Activated CD8-positive, alpha-beta memory T cell treated with anti-CD3 and anti-CD28 coated beads, Interleukin-2, amount 10 ng/mL, durations not matched to agents 7 days and 5 days (primary cell): ENCODE measurements at regions not wholly inside any gene's neighbourhood (a gene's known extent, or its start where the extent isn't known, plus 50 kb on each side); places are given as distances from the start of the nearest gene placed in this dataset.
A peak's percentile ranks its signal among the peaks of the same experiment; 100 is the strongest.

ENCODE experiments used
- ATAC-seq: fragments of 150-1000 bp; cut with Tn5 transposase; one replicate; pipeline ENCODE4 v1.10.0; 2021; ENCODE audit warnings: moderate library complexity
- CTCF ChIA-PET: fragments of 350-600 bp; sonication (Branson Sonifier 250); formaldehyde crosslinking; loops from one replicate; lab custom pipeline; 2021; ENCODE audit warnings: antibody characterized with exemption; lab: Charles Lee
- DNase-seq: peaks from one replicate; pipeline ENCODE4 v3.0.0-alpha.2; 2020
- H3K27ac Mint-ChIP-seq: one replicate; pipeline ENCODE4 v1.8.0; 2021; ENCODE audit warnings: mild to moderate bottlenecking, mixed read lengths
- H3K27me3 Mint-ChIP-seq: one replicate; pipeline ENCODE4 v1.8.0; 2021; ENCODE audit warnings: mixed read lengths
- H3K36me3 Mint-ChIP-seq: one replicate; pipeline ENCODE4 v1.8.0; 2021; ENCODE audit warnings: mild to moderate bottlenecking, mixed read lengths
- H3K4me1 Mint-ChIP-seq: one replicate; pipeline ENCODE4 v1.8.0; 2021; ENCODE audit warnings: mixed read lengths
- H3K4me3 Mint-ChIP-seq: one replicate; pipeline ENCODE4 v1.8.0; 2021; ENCODE audit warnings: mild to moderate bottlenecking, moderate library complexity, mixed read lengths
- H3K9me3 Mint-ChIP-seq: one replicate; pipeline ENCODE4 v1.8.0; 2022; ENCODE audit warnings: low read depth, mixed read lengths

DNA sequence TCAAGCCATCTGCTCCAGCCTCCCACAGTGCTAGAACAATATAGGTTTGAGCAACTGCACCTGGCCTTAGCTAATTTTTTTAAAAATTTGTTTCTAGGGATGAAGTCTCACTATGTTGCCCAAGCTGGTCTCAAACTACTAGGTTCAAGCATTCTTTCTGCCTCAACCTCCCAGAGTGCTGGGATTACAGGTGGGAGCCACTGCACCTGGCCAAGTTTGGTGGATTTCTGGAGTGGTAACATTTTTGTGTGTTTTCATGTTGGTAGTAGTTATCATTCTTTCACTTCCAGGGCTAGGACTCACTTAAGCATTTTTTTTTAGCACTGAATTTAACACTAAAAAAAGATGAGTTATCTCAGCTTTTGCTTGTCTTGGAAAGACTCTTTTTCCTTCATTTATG, 328.0 kb upstream of the RGS6 start:
- no peak overlapping the region for H3K4me3 Mint-ChIP-seq
- CTCF ChIA-PET = no interaction called here
- ATAC-seq (no peak), DNase-seq (no peak)
- H3K4me1 Mint-ChIP-seq = peaks cover 31% of the 10 kb centered on the region
- H3K9me3 Mint-ChIP-seq = peaks cover 20% of the 10 kb centered on the region
- H3K36me3 Mint-ChIP-seq = peaks cover 49% of the 10 kb centered on the region
- no peak overlapping the region for H3K27ac Mint-ChIP-seq
- no peaks in the 10 kb centered on the region for H3K27me3 Mint-ChIP-seq

DNA sequence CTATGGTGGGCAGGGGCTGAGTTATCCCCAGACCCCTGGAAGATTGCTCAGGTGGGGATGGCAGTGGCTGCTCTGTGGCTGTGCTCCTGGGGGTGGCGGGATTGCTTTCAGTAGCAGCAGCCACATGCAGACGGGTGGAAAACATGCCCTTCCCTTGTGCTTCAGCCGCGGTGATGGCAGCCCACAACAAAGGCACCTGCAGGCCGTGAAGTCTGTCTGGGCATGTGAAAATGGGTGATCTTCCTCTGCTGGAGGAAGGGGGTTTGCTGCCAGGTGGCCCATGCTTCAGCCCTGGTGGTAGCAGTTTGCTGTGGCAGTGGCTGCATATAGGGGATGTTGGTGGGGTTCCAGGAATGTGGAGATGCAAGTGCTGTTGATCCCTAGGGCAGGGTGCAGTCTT, 326.2 kb upstream of the RGS6 start:
- no peak overlapping the region for H3K4me3 Mint-ChIP-seq
- peaks cover 13% of the 10 kb centered on the region for H3K9me3 Mint-ChIP-seq
- DNase-seq (no peak), ATAC-seq (no peak)
- CTCF ChIA-PET = no interaction called here
- H3K27me3 Mint-ChIP-seq = no peaks in the 10 kb centered on the region
- H3K36me3 Mint-ChIP-seq = peaks cover 33% of the 10 kb centered on the region
- no peak overlapping the region for H3K27ac Mint-ChIP-seq
- H3K4me1 Mint-ChIP-seq = peaks cover 22% of the 10 kb centered on the region

DNA sequence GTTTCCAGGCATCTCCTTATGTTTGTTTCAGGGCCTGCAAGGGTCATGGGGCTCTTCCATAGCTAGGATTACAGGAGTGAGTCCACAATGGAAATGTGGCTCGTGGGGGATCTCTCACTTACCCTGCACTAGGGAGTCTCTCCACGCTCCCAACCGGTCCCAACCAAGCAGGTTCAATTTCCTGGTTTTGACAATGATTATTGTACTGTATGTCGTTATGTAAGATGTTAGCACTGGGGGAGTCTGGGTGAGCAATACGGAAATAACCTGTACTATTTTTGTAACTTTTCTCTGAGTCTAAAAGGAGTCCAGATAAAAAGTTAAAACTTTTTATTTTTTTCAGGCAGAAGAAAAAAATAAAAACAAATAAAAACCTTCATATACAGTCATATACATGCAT, 325.7 kb upstream of the RGS6 start:
- ATAC-seq (no peak), DNase-seq (no peak)
- H3K27ac Mint-ChIP-seq = no peak overlapping the region
- peaks cover 21% of the 10 kb centered on the region for H3K4me1 Mint-ChIP-seq
- no peaks in the 10 kb centered on the region for H3K27me3 Mint-ChIP-seq
- CTCF ChIA-PET = no interaction called here
- peaks cover 13% of the 10 kb centered on the region for H3K9me3 Mint-ChIP-seq
- H3K4me3 Mint-ChIP-seq = no peak overlapping the region
- H3K36me3 Mint-ChIP-seq = peaks cover 30% of the 10 kb centered on the region

DNA sequence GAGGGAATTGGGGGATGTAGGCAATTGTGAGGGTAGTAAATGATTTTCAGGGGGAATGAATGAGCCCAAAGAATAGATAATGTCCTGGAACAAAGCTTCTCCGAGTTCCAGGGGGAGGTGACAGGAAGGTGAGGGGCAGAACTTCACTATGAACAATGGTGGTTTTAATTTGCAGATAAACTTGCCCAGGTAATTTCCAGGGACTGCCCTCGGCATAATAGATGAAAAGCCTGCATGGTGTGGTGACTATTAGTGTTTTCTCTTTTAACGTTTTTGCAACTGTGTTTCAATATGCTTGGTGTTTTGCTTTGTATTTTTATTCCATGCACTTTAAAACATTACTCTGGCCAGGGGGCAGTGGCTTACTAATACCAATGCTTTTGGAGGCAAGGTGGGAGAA, 325.2 kb upstream of the RGS6 start:
- Mint-ChIP-seq H3K4me1 (peaks cover 21% of the 10 kb centered on the region), H3K4me3 (no peak overlapping the region), H3K27me3 (no peaks in the 10 kb centered on the region), H3K27ac (peak overlapping the region; percentile 36), H3K36me3 (peaks cover 26% of the 10 kb centered on the region), H3K9me3 (peaks cover 8% of the 10 kb centered on the region)
- no peak for DNase-seq
- CTCF ChIA-PET = no interaction called here
- no peak for ATAC-seq

DNA sequence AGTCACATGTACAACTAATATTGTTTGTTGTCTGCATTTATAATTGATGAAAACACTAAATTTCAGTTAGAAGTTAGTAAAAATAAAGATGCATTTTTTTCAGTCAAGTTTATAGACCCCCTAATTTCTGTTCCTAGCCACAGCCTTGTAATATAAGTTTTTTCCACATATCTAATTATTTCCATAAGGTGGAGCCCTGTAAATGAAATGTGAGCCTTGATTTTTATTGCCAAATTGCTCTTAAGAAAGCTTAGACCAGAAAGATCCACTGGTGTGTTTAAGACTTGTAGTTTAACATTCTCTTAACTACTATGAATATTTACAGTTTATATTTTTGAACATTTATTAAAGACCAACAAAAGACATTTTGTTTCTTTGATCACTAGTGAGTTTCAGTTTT, 322.1 kb upstream of the RGS6 start:
- peaks cover 2% of the 10 kb centered on the region for H3K9me3 Mint-ChIP-seq
- no peak overlapping the region for H3K27ac Mint-ChIP-seq
- no peak for DNase-seq
- no peaks in the 10 kb centered on the region for H3K27me3 Mint-ChIP-seq
- no peak overlapping the region for H3K4me3 Mint-ChIP-seq
- peaks cover 17% of the 10 kb centered on the region for H3K36me3 Mint-ChIP-seq
- H3K4me1 Mint-ChIP-seq = peaks cover 21% of the 10 kb centered on the region
- CTCF ChIA-PET = no interaction called here
- no peak for ATAC-seq

DNA sequence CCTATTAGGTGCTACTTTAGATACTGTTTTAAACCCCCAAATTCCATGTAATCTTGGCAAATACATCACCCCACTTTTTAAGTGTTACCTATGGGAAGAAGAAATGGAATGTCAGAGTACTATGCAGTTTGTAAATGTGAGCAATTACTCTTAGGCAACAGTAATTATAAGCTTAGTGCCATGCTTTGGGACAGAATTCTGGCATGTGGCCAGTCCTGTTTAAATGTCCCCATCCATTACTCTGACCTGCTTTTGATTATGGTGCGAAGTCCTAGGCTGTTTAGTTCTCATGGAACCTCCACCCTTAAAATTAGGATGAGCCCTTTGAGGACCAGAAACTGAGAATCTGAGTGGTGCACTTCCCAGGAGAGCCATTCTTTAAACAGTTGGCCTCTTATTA, 321.4 kb upstream of the RGS6 start:
- DNase-seq = no peak
- Mint-ChIP-seq H3K9me3 (no peaks in the 10 kb centered on the region), H3K36me3 (peaks cover 16% of the 10 kb centered on the region), H3K4me1 (peaks cover 16% of the 10 kb centered on the region), H3K27ac (no peak overlapping the region), H3K27me3 (no peaks in the 10 kb centered on the region), H3K4me3 (no peak overlapping the region)
- CTCF ChIA-PET = no interaction called here
- no peak for ATAC-seq

DNA sequence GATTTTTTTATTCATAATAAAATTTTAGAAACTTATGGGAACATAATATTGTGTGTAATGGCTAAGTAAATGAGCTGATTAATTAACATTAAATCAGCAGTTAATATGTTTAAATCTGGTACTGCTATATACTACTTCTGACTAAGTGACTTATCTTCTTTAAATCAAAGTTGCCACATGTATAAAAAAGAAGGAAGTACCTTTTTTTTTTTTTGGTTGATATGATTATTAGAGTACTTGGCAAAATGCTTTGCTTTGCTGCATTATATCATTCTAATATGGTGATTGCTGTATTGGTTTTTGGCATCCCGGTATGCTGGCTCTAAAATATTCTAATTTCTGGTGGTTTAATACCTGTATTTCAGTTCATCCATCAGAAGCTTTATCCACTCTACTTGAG, 319.1 kb upstream of the RGS6 start:
- ATAC-seq (no peak), DNase-seq (no peak)
- no peaks in the 10 kb centered on the region for H3K27me3 Mint-ChIP-seq
- CTCF ChIA-PET = no interaction called here
- H3K27ac Mint-ChIP-seq = no peak overlapping the region
- H3K4me3 Mint-ChIP-seq = no peak overlapping the region
- no peaks in the 10 kb centered on the region for H3K4me1 Mint-ChIP-seq
- peaks cover 7% of the 10 kb centered on the region for H3K36me3 Mint-ChIP-seq
- H3K9me3 Mint-ChIP-seq = no peaks in the 10 kb centered on the region

DNA sequence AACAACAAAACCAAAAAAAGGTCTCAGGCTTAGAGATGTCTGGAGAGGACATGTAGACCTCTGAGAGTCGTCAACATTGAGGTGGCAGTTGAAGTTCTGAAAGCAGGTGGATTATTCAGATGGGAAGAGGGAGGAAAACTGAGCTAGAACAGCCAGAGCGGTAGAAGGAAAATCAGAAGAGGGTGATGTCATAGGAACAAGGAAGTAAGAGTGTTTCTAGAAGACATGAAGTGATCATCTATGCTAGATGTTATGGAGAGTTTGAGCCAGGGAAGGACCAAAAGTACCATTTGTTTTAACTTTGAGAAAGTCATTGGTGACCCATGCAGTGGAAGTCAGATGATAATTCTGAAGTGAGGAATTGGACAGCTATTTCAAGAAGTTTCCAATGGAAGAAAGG, 316.2 kb upstream of the RGS6 start:
- Mint-ChIP-seq H3K9me3 (no peaks in the 10 kb centered on the region), H3K4me3 (no peak overlapping the region), H3K4me1 (no peaks in the 10 kb centered on the region), H3K27me3 (no peaks in the 10 kb centered on the region), H3K36me3 (peaks cover 23% of the 10 kb centered on the region), H3K27ac (no peak overlapping the region)
- no peak for ATAC-seq
- no peak for DNase-seq
- CTCF ChIA-PET = interaction anchor here (0.7 kb wide), 1 partner anchor 293 kb away, joined by 3 read pairs; no protein-coding TSS in a partner anchor

DNA sequence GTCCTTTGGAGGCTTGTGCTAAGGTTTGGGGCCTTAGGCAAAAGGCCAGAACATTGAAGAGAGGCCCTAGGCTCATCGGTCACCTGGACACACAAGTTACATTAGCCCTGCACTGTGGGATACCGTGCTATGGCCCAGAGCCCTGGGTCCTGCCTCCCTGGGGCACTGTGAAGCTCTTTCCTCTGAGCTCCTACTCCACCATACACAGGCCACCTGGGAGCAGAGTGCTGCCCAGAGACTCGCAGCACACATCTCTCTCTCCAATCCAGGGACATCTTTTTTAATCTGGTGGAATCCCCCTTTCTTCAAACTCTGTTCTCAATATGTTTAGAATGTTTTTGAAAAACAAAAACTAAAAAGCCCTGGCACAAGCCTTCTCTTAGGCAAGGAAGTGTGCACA, 314.2 kb upstream of the RGS6 start:
- no peak overlapping the region for H3K4me3 Mint-ChIP-seq
- peaks cover 26% of the 10 kb centered on the region for H3K36me3 Mint-ChIP-seq
- no peaks in the 10 kb centered on the region for H3K4me1 Mint-ChIP-seq
- no peak for DNase-seq
- ATAC-seq = no peak
- H3K27me3 Mint-ChIP-seq = no peaks in the 10 kb centered on the region
- CTCF ChIA-PET = no interaction called here
- no peaks in the 10 kb centered on the region for H3K9me3 Mint-ChIP-seq
- no peak overlapping the region for H3K27ac Mint-ChIP-seq

DNA sequence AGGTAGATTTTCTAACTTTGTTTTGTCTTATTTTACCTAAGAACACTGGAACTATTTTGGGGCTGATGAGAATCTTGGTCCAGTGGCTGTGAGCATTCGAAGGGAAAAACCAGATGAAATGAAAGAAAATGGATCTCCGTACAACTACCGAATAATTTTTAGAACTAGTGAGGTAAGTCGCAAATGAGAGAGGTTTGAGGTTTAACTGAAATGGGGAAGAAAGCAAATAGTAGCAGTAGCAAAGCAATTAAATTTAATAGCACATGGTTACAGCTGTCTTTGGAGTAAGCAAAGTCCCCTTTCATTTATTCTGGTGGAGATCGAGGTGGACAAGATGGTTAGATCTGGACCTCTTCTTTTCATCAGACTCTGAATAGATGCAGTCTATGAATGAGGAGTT, 313.5 kb upstream of the RGS6 start:
- H3K27me3 Mint-ChIP-seq = no peaks in the 10 kb centered on the region
- H3K36me3 Mint-ChIP-seq = peaks cover 26% of the 10 kb centered on the region

DNA sequence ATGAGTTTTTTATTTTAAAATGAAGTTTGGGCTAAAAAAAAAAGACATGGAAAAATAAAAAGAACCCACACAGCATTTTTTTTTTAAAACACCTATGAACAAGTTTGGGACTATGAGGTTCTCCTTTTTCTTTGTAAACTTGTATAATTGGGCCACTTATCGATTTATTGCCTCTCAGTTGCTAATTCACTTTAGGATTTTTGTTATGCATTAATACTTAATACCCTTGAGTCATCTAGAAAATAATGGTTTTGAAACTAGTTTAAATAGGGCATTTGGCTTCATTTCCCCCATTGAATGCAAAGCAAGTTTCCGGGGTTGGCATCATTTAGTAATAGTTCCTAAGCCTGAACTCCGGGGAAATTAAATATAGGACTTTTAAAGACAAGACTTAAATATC, 312.8 kb upstream of the RGS6 start:
- Mint-ChIP-seq H3K4me1 (no peaks in the 10 kb centered on the region), H3K4me3 (no peak overlapping the region), H3K9me3 (no peaks in the 10 kb centered on the region), H3K36me3 (peaks cover 32% of the 10 kb centered on the region), H3K27ac (no peak overlapping the region), H3K27me3 (no peaks in the 10 kb centered on the region)
- no peak for ATAC-seq
- DNase-seq = no peak
- CTCF ChIA-PET = no interaction called here

More for the DNA sequence above, 313.5 kb upstream of the RGS6 start:
- Mint-ChIP-seq H3K9me3 (no peaks in the 10 kb centered on the region), H3K4me1 (no peaks in the 10 kb centered on the region), H3K27ac (peak overlapping the region; percentile 1), H3K4me3 (no peak overlapping the region)
- no peak for ATAC-seq
- CTCF ChIA-PET = no interaction called here
- DNase-seq = no peak

DNA sequence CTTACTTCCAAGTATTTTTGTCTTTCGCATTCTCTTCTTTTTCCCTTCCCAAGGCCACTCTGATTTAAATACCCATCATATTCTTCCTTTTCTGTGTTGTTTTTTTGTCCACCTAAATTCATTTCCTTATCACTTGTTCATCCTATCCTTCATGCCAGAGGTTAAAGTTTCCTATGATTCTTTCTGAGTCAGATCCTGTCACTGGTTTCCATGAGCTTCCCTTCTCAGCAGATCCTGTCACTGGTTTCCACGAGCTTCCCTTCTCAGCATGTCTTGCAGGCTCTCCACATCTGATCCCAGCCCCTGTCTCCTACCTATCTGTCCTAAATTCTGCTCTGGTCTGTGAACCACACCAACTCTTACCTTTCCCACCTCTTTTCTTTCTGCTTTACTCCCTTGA, 311.8 kb upstream of the RGS6 start:
- H3K9me3 Mint-ChIP-seq = no peaks in the 10 kb centered on the region
- H3K27ac Mint-ChIP-seq = no peak overlapping the region
- DNase-seq (no peak), ATAC-seq (no peak)
- no peaks in the 10 kb centered on the region for H3K27me3 Mint-ChIP-seq
- no peak overlapping the region for H3K4me3 Mint-ChIP-seq
- no peaks in the 10 kb centered on the region for H3K4me1 Mint-ChIP-seq
- CTCF ChIA-PET = no interaction called here
- peaks cover 33% of the 10 kb centered on the region for H3K36me3 Mint-ChIP-seq

DNA sequence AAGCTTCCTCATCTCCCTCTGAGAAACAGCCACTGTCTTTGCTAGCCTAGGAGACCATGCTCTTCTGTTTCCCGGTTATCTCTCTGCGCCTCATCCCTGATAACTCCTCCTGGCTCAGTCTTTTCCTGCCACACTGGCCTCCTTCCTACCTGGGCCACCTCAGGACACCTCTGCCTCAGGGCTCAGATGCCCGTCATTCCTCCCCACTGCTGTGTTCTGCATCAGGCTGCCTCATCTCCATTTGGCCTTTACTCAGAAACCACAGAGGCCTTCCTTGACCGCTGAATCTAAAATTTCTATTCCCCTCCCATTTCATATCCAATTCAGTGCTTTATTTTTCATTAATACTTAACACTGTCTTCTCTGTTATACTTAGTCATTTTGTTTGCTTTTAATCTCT, 311.0 kb upstream of the RGS6 start:
- DNase-seq (no peak), ATAC-seq (no peak)
- Mint-ChIP-seq H3K36me3 (peaks cover 33% of the 10 kb centered on the region), H3K4me3 (no peak overlapping the region), H3K9me3 (no peaks in the 10 kb centered on the region), H3K4me1 (no peaks in the 10 kb centered on the region), H3K27ac (no peak overlapping the region), H3K27me3 (no peaks in the 10 kb centered on the region)
- CTCF ChIA-PET = no interaction called here

DNA sequence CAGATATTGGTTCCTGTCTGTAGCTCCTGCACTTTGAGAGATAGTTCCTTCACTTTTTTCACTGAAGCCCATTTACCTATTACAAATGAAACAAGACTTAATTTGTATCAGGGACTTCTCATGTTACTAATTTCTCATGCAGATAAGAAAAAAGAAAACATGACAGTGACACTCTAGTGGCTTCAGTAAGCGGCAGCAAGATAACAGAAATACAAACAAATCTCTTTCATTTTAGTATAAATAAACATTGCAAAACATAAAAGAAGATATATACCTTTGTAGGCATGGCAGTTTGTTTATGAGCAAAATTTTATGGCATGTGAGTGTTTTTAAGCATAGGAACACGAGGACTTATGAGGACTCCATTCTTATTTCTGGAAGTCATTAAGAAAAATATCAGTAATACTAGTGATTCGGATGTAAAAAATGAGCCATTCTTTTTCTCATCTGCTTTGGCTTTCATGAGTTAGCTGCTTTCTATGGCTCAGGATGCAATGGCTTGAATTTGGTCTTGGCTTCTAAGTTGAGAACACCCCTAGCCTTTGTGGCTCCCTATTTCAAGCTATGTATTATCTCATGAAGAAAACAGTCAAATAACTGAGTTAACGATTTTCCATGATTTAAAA, 310.1 kb upstream of the RGS6 start:
- H3K4me3 Mint-ChIP-seq = no peak overlapping the region
- peaks cover 33% of the 10 kb centered on the region for H3K36me3 Mint-ChIP-seq
- CTCF ChIA-PET = no interaction called here
- H3K27me3 Mint-ChIP-seq = no peaks in the 10 kb centered on the region
- no peaks in the 10 kb centered on the region for H3K9me3 Mint-ChIP-seq
- no peak overlapping the region for H3K27ac Mint-ChIP-seq
- DNase-seq = no peak
- ATAC-seq = no peak
- H3K4me1 Mint-ChIP-seq = no peaks in the 10 kb centered on the region

DNA sequence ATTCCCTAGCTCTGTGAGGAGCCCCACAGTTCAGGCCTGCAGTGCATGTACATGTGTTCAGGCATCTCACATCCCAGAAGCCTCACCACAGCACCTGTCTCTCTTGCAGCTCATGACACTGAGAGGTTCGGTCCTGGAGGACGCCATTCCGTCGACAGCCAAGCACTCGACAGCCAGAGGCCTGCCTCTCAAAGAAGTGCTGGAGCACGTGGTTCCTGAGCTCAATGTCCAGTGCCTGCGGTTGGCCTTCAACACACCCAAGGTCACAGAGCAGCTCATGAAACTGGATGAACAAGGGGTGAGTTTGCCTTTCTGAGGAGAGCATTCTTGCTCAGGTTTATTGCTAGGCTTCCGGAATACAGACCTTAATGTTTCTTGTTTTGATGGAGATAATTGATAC, 308.3 kb upstream of the RGS6 start:
- no peaks in the 10 kb centered on the region for H3K4me1 Mint-ChIP-seq
- no peaks in the 10 kb centered on the region for H3K27me3 Mint-ChIP-seq
- no peak overlapping the region for H3K27ac Mint-ChIP-seq
- H3K9me3 Mint-ChIP-seq = no peaks in the 10 kb centered on the region
- no peak for ATAC-seq
- CTCF ChIA-PET = no interaction called here
- no peak for DNase-seq
- no peak overlapping the region for H3K4me3 Mint-ChIP-seq
- peaks cover 33% of the 10 kb centered on the region for H3K36me3 Mint-ChIP-seq
